ENCODE measurements at regions not wholly inside any gene's neighbourhood (a gene's known extent, or its start where the extent isn't known, plus 50 kb on each side); places are given as distances from the start of the nearest gene placed in this dataset.
"Not testable (repeated sequence)": the region's sequence is repeated elsewhere in the genome, so short reads cannot be mapped to it uniquely, and the experiment has no call there.

- DNase-seq (ENCODE audit: insufficient read length, low spot score): no peak
- FAIRE-seq: no peak
These were observed 118.0 kb upstream of the FSCB start for GRCh38 chr14:44625098-44625497.

GRCh38 chr14:44620121-44621019 is 113.3 kb upstream of the FSCB start:
- no peak for DNase-seq (ENCODE audit: insufficient read length, low spot score)
- FAIRE-seq: no peak

DNA sequence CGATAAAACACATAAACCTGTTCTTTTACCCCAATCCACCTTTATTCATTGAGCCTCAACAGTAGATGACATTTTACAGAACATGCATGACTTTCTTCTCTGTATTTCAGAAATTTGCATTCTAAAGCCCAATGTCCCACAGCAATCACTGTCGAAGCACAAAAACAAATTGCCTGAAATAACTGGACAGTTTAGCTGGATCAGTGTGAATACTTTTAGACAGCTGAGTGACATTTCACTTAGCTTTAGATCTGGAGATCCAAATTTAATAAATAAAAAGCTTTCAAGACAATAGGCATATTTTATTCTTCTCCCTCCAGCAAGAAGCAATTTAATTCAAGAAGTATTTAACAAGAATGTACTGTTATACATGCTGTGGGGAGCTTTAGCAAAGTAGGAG is 109.1 kb upstream of the FSCB start:
- FAIRE-seq (no peak), DNase-seq (ENCODE audit: insufficient read length, low spot score) (no peak)

GRCh38 chr14:44613061-44613712 is 106.1 kb upstream of the FSCB start:
- DNase-seq (ENCODE audit: insufficient read length, low spot score) (no peak), FAIRE-seq (no peak)

DNA sequence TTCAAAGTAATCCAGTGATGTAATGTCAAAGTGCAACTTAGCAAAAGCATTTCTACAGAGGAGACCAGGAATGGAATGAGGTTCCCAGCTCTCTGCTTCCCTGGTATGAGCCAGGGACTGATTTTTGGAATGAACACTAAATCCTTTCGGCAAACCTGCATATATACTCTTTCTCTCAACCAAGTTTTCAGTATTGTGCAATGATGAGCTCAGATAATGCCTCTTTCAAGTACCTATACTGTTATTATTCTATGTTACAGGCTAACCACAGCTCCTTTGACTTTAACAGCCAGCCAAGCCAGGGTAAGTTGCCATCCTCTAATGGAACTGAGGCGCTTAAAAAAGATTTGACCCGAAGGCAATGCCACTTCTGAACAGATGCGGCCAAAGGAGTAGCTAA is 104.9 kb upstream of the FSCB start:
- FAIRE-seq: no peak
- no peak for DNase-seq (ENCODE audit: insufficient read length, low spot score)

DNA sequence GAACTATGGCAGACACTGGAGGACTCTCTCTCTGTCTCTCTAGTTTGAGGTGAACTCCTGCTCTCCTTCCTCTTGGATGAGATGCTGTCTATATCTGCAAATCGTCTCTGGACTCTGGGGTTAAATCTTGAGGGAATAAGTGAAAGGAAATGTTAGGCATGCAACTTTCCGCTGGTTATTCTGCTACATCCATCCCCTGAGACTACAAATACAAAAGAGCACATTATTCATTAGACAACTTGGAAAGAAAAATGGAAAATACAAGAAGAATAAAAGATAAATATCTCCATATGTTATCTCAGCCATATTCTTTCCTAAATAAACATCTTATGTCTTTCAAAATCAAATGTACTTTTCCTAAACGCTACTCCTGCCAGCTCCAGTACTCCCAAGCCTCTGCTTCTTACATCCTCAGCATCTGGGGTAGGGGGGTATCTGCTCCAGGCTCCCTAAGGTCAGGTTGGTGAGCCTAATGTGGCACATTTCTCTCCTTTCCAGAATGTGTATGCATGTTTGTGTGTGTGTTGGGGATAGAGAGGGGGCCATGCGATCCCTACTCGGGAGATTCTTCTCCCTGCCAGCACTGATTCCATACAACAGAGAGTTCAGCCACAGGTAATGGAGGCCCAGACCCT is 102.9 kb upstream of the FSCB start:
- DNase-seq (ENCODE audit: insufficient read length, low spot score) (no peak), FAIRE-seq (no peak)

GRCh38 chr14:44609201-44609600 is 102.1 kb upstream of the FSCB start:
- DNase-seq (ENCODE audit: insufficient read length, low spot score): no peak

GRCh38 chr14:44607701-44608100 is 100.6 kb upstream of the FSCB start:
- DNase-seq (ENCODE audit: insufficient read length, low spot score) (no peak), FAIRE-seq (no peak)

More at GRCh38 chr14:44609201-44609600, 102.1 kb upstream of the FSCB start:
- no peak for FAIRE-seq

GRCh38 chr14:44606576-44606975 is 99.5 kb upstream of the FSCB start:
- FAIRE-seq (no peak), DNase-seq (ENCODE audit: insufficient read length, low spot score) (no peak)

DNA sequence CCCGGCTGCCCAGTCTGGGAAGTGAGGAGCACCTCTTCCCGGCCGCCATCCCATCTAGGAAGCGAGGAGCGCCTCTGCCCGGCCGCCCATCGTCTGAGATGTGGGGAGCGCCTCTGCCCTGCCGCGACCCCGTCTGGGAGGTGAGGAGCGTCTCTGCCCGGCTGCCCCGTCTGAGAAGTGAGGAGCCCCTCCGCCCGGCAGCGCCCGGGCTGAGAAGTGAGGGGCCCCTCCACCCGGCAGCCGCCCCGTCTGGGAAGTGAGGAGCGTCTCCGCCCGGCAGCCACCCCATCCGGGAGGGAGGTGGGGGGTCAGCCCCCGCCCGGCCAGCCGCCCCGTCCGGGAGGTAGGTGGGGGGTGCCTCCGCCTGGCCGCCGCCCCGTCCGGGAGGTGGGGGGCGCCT is 94.2 kb upstream of the FSCB start:
- DNase-seq (ENCODE audit: insufficient read length, low spot score); FAIRE-seq: not testable (repeated sequence)

GRCh38 chr14:44589180-44589579 is 82.1 kb upstream of the FSCB start:
- FAIRE-seq (no peak), DNase-seq (ENCODE audit: insufficient read length, low spot score) (no peak)

- FAIRE-seq (no peak), DNase-seq (ENCODE audit: insufficient read length, low spot score) (no peak)
These were observed 79.8 kb upstream of the FSCB start for GRCh38 chr14:44586910-44587309.

- FAIRE-seq: no peak
- no peak for DNase-seq (ENCODE audit: insufficient read length, low spot score)
These were observed 69.3 kb upstream of the FSCB start for GRCh38 chr14:44576356-44576755.

GRCh38 chr14:44567997-44568396 is 60.9 kb upstream of the FSCB start:
- DNase-seq (ENCODE audit: insufficient read length, low spot score) (no peak), FAIRE-seq (no peak)

- FAIRE-seq (no peak), DNase-seq (ENCODE audit: insufficient read length, low spot score) (no peak)
These were observed 58.9 kb upstream of the FSCB start for GRCh38 chr14:44565968-44566367.

DNA sequence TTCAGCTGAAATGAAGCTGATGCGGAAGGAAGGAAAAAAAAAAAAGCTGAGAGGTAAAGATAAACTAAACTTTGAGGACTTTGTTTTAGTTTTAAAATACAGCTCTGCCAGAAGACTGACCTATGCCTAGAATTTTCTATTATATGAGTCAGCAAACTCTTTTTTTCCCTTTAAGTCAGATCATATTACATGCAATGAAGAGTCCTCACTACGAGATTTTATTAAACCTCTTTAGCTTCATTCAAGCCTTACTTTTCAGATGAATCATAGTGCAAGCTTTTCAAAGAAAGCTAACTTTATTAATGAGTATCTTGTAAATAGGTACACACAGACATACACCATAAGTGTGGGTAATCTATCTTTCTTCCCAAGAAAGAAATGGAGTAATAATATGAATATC is 57.8 kb upstream of the FSCB start:
- DNase-seq (ENCODE audit: insufficient read length, low spot score) (no peak), FAIRE-seq (no peak)

Data from HTR-8/SVneo (cell line).